ENCODE measurements at regions not wholly inside any gene's neighbourhood (a gene's known extent, or its start where the extent isn't known, plus 50 kb on each side); places are given as distances from the start of the nearest gene placed in this dataset.

DNA sequence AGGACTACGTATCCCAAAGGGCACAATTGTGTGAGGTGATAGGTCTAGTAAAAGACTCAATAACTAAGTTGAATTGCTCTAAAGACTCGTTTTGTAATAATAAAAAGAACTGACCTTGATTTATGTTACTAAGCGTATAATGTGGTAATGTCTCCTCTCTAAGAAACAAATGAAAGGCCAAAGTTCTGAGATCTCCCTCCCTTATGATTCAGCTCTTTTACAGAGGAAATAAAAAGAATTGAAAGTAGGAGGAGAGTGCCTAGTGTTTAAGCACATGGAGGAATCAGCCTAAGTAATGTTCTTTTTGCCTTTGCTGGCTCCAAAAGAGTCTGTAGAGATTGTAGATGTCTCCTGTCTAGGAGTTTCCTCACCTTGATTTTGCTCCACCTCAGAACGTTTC, 98.0 kb downstream of the ARL4A start:
- DNase-seq, result no peak

- DNase-seq, result no peak
Measured at GRCh38 chr7:12786494-12786893, 99.1 kb downstream of the ARL4A start.

DNA sequence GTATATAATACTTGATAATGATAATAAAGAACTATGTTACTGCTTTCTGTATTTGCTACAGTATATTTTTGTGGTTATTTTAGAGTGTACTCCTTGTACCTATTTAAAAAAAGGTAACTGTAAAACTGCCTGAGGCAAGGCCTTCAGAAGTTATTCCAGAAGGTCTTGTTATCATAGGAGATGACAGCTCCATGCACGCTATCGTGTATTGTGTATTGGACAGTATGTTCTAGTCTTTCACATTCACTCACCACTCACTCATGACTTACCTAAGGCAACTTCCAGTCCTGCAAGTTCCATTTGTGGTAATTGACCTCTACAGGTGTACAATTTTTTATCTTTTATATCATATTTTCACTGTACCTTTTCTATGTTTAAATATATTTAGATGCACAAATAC, 100.7 kb downstream of the ARL4A start:
- DNase-seq, result no peak

GRCh38 chr7:12788591-12788990, 101.2 kb downstream of the ARL4A start:
- no peak for DNase-seq

DNA sequence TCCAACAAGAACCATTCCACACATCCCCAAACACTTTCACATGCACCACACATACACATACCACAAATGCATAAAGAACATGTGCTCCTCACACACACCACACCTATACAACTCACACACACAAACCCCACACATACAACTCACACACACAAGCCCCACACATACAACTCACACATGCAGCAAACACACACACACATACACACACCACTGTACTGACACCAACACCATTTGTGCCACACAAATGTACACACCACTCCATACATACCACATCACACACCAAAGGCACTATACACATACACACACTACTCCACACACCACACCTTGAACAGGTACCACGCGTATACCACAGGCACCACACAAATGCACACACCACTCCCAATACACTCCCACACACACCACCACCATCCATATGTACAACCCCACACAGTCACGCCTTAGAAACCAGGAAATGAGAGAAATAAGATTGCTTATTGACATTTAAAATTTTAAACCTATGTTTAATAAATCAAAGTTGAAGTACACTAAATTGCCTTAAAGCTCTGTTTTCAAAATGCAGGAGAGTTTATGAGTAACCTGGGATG, 107.4 kb downstream of the ARL4A start:
- DNase-seq, result no peak

DNA sequence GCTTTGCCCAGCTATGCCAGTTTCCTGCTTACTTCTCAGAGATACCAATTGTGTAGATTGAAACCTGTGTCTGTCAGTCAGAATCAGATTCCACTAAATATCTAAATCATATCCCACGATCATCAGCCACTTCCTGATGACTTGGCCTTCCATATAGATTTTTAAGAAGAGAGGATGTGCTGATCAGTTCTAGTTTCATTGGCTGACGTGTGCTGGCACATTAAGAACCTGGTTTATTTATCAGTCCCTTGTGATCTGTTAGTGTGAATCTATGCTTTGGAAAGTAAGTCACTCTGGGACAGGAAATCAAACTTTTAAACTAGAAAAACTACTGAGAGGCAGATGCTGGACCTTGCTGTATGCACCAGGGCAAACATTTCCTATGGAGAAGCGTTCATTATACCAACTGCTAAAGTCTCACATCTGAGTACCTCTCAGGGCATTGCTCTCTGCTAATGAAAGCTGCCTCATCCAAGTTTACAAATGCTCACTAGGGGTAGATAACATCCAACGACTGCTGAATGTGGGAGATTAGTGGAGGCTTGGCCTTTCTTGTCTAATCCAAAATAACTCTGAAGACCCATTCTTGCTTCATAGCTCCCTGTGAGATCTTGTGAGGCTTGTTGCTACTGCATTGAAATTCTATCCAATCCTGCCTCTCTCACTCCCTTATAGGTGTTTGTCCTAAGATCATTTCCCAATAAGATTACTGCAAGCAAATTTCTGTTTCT, 109.1 kb downstream of the ARL4A start:
- DNase-seq, result no peak

DNA sequence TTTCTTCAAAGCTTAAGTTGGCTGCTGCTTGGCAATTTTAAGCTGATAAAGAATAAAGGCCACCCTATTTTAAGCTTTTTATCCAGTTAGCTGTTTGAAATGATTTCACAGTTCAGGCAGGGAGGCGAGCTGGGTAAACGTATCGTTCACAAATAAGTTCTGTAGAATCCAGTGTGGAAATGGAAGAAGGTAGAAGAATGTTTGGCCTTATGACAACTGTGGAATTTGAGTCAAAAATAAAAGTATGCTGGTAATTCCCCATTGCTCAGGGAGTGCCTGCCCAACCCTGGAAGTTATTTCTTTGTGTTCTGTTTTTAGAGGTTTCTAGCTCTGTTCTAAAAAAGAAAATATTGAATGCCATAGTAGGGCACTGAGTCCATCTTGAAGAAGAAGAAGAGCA, 113.1 kb downstream of the ARL4A start:
- no peak for DNase-seq

GRCh38 chr7:12801107-12801506, 113.7 kb downstream of the ARL4A start:
- DNase-seq, result no peak

DNA sequence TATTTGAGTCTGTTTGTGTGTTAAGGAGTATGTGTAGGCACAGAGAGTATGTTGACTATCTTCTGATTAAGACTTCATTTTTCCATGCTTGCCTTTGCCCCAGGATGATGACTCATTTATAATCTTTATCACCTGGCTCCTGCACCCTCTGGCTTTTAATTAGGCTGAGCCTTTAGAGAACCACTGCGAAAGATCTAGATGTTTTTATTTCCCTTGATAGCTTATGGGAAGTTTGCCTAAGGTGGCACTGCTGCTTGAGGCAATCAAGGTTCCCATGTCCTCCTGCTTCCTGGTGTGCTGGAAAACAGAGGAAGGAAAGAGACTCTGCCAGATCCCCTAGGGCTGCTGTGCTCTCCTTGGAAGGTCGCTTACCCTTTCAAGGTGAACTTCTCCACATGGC, 114.6 kb downstream of the ARL4A start:
- DNase-seq, result no peak

DNA sequence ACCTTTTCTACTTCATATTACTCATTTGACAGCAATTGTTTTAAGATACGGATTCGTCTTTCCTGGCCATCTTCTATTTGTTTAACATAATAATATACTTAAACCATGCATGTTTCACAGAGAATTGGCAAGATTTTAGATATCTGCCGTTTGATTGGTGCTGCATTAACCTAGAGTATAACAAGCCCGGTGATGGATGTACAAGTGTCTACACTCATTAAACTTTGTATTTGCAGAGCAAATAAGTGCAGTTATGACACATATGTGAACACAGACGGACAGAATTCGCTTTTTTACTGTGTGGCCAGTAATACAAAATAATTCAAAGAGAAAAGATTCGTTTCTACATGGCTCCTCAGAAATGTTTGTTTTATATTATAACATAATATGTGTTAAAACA, 116.1 kb downstream of the ARL4A start:
- no peak for DNase-seq

DNA sequence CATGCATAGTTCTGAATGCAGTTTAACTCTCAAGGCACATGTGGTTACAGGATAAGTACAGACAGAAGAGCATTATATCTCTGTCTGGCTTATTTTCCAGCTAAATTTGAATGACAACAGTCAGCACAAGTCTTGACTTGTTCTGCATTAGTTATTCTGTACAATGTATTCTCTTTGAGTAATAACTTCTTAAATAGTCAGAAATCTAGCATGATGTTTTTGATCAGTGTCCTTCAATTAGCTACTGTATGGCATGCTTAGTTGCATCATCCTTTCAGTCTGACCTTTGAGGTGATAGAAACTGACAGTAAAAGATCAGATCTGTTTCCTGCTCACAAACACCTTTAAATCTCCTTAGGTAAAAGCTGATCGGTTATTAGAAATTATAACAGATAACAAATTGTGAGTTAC, 118.1 kb downstream of the ARL4A start:
- DNase-seq, result no peak

DNA sequence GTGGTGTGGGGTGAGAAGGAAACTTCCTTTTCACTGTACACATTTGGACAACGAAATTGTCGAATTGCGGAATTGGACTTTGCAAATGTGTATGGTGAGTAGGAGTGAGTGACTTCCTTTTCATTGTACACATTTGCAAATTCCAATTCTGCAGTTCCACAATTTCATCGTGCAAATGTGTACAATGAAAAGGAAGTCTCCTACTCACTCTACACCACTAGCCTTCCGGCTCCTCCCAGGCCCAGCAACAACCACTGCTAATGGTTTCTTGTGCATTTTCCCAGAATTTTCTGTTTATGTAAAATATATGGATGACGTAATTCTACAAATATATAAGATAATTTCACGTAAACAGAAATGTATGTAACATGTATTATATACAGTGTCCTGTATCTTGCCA, 118.5 kb downstream of the ARL4A start:
- DNase-seq, result no peak

DNA sequence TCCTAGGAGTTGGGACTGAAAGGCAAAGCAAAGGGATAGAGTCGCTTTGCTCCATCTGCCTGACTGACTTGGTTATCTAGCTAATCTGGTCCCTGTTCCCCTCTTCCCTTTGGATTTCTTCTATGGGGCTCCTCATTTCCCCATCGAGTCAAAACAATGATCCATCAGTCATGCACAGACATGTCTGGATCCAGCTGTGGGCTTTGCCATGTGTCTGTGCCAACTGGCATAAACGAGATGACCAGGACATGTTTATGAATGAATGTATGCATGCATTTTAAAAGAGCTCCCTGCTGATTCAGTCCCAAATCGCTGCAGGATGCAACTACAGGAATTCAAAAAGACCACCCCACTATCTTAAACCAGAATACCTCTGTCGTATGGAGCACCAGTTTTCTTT, 122.0 kb downstream of the ARL4A start:
- no peak for DNase-seq

- DNase-seq, result no peak
Measured at GRCh38 chr7:12812111-12812510, 124.7 kb downstream of the ARL4A start.

GRCh38 chr7:12814107-12814506, 126.7 kb downstream of the ARL4A start:
- no peak for DNase-seq

GRCh38 chr7:12814828-12815227, 127.4 kb downstream of the ARL4A start:
- DNase-seq, result no peak

DNA sequence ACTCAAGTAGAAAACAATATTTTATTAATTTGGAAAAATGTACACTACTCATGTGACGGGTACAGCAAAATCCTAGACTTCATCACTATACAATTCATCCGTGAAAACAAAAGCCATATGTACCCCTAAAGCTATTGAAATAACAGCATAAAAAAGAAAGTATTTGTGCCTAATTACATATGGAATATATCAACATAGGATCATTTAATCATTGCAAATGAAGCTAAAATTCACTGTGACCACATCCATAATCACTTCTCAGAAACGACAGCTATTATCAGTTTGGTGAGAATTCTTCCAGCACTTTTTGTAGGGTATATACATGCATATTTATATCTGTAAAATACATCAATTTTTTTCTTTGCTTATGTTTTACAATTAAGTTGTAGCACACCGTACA, 128.0 kb downstream of the ARL4A start:
- DNase-seq, result no peak

GRCh38 chr7:12815871-12816270, 128.4 kb downstream of the ARL4A start:
- DNase-seq, result no peak

- DNase-seq, result no peak
Measured at GRCh38 chr7:12820777-12821176, 133.3 kb downstream of the ARL4A start.

DNA sequence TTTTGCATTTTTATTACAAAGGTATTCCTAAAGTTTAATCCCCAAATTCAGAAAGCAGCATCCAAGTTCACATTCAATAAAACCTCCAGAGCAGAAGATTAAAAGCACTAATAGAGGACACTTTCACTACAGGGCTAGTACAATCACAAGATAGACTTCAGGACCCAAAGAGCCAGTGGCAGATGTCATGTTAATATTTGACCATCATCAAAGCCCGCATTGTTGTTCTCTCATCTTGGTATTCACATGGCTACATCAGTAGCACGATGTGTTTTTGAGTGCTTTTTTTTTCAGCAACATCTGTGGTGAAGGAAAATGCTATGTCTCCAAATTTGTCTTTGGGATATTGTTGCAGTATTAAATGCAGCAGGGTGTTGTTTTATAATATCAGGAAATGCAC, 134.3 kb downstream of the ARL4A start:
- DNase-seq, result no peak

- no peak for DNase-seq
Measured at GRCh38 chr7:12826079-12826478, 138.6 kb downstream of the ARL4A start.

DNA sequence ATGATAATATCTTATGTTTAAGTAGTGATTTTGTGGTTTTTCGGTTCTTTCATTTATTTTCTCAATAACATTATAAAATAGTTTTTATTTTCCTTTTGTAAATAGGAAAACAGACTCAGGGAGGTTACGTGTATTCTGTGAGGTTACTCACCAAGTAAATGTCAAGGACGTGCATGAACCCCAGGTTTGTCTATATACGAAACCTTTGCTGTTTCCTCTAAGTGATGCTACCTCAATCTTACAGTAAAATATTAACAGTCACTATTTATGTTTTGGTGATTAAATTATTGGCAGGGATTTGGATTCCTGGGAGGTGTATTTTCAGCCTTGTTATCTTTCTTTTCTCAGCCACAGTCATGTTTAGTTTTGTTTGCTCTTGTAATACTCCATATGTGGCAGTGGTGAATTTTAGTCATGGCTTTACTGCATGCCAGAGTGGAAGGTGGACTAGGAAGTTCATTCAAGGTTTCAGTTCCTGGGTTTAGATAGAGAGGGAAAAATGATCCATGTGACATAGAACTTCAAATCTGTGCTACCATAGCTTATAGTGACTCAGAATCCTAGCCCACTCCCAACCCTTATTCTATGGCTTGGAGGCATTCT, 139.9 kb downstream of the ARL4A start:
- DNase-seq, result no peak

DNA sequence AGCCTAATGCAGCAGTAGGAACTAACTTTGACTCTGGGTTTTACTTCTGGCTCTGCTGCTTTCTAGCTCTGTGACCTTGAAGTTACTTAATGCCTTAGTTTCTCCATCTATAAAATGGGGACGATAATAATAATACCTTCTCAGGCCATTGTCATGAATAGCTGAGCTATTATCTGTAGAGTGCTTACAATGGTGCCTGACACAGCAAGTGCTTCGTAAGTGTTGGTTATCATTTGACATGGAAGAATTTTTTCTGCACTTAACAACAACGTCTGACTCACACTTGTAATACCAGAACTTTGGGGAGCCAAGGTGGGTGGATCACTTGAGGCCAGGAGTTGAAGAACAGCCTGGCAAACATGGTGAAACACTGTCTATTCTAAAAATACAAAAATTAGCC, 140.5 kb downstream of the ARL4A start:
- no peak for DNase-seq

- no peak for DNase-seq
Measured at GRCh38 chr7:12831024-12831423, 143.6 kb downstream of the ARL4A start.

- no peak for DNase-seq
Measured at GRCh38 chr7:12833829-12834228, 146.4 kb downstream of the ARL4A start.
